ENCODE measurements at regions not wholly inside any gene's neighbourhood (a gene's known extent, or its start where the extent isn't known, plus 50 kb on each side); places are given as distances from the start of the nearest gene placed in this dataset.

- no peak for DNase-seq (ENCODE audit: low read depth in 2 of 2)
Observed at GRCh38 chr12:24414480-24414879, 465.0 kb upstream of the SOX5 start.

DNA sequence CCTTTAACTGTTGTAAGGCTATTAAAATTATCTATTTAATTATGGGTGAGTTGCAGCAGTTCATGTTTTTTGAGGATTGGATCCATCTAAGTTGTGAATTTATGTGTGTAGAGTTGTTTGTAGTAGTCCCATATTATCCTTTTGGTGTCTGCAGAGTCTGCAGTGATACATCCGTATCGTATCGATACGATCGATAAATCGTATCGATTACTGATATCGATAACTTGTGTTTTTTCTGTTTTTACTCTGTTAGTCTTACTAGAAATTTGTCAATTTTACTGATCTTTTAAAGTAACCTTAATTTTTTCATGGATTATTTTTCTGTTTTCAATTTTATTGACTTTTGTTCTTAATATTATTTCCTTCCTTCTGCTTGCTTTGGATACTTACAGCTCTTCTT is 462.5 kb upstream of the SOX5 start:
- no peak for DNase-seq (ENCODE audit: low read depth in 2 of 2)

DNA sequence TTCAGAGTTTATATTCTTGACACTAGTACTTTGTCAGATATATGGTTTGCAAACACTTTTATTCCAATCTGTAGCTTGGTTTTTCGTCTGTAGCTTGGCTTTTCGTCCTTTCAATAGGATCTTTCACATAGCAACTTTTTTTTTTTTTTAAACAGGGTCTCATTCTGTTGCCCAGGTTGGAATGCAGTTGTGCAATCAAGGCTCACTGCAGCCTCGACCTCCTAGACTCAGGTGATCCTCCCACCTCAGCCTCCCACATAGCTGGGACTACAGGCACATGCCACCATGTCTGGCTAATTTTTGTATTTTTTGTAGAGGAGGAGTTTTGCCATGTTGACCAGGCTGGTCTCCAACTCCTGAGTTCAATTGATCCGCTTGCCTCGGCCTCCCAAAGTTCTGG is 460.4 kb upstream of the SOX5 start:
- no peak for DNase-seq (ENCODE audit: low read depth in 2 of 2)

GRCh38 chr12:24408305-24408704 is 458.8 kb upstream of the SOX5 start:
- DNase-seq (ENCODE audit: low read depth in 2 of 2): no peak

DNA sequence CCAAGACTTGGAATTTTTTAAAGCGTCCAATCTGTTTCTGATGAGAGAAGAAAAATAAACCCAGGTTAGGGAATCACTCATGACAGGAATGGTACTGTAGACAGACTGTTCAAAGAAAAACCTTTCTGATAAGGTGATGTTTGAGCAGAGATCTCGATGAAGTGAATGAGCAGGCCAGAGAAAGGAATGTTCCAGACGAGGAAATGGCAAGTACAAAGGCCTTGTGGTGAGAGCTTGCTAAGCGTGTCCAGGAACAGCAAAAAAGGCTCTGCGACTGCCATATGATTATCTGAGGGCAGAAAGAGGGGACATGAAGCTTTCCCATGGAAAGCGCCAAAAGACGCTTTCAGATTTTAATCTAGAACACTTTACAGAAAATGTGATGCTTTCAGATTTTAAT is 458.4 kb upstream of the SOX5 start:
- DNase-seq (ENCODE audit: low read depth in 2 of 2): no peak

- no peak for DNase-seq (ENCODE audit: low read depth in 2 of 2)
Observed at GRCh38 chr12:24404086-24404815, 454.8 kb upstream of the SOX5 start.

- DNase-seq (ENCODE audit: low read depth in 2 of 2): no peak
Observed at GRCh38 chr12:24400533-24400932, 451.1 kb upstream of the SOX5 start.

- no peak for DNase-seq (ENCODE audit: low read depth in 2 of 2)
Observed at GRCh38 chr12:24398605-24399004, 449.1 kb upstream of the SOX5 start.

GRCh38 chr12:24396224-24396623 is 446.8 kb upstream of the SOX5 start:
- no peak for DNase-seq (ENCODE audit: low read depth in 2 of 2)

GRCh38 chr12:24394246-24394645 is 444.8 kb upstream of the SOX5 start:
- no peak for DNase-seq (ENCODE audit: low read depth in 2 of 2)

GRCh38 chr12:24393071-24393470 is 443.6 kb upstream of the SOX5 start:
- DNase-seq (ENCODE audit: low read depth in 2 of 2): no peak

DNA sequence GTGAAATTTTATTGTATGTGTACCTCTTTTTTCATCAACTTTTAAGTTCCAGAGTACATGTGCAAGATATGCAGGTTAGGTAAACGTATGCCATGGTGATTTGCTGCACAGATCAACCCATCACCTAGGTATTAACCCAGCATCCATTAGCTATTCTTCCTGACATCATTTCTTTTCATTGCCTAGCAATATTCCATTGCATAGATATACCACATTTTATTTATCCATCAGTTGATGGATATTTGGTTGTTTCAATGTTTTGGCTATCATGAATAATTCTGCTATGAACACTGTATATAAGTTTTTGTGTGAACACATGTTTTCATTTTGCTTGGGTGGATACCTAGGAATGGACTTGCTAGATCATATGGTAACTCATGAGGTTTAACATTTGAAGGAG is 439.9 kb upstream of the SOX5 start:
- DNase-seq (ENCODE audit: low read depth in 2 of 2): no peak

DNA sequence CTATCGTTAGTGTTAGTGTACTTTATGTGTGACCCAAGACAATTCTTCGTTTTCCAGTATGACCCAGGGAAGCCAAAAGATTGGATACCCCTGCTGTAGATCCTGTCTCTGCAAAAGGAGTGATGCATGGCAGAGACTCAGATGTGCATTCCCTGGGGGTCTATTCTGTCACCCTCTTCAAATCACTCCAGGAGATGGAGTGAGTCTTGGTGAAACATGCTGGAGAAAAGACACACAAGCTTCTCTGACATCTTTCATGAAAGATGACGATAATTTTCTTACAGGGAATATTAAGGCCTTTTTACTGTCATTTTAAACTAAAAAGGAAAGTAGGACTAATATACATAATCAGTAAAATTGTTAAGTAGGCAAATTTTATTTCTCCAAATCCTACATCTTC is 437.9 kb upstream of the SOX5 start:
- no peak for DNase-seq (ENCODE audit: low read depth in 2 of 2)

GRCh38 chr12:24386836-24387235 is 437.4 kb upstream of the SOX5 start:
- no peak for DNase-seq (ENCODE audit: low read depth in 2 of 2)

- no peak for DNase-seq (ENCODE audit: low read depth in 2 of 2)
Observed at GRCh38 chr12:24381790-24382189, 432.3 kb upstream of the SOX5 start.

- DNase-seq (ENCODE audit: low read depth in 2 of 2): no peak
Observed at GRCh38 chr12:24379861-24380521, 430.5 kb upstream of the SOX5 start.

GRCh38 chr12:24379433-24379832 is 430.0 kb upstream of the SOX5 start:
- DNase-seq (ENCODE audit: low read depth in 2 of 2): no peak

DNA sequence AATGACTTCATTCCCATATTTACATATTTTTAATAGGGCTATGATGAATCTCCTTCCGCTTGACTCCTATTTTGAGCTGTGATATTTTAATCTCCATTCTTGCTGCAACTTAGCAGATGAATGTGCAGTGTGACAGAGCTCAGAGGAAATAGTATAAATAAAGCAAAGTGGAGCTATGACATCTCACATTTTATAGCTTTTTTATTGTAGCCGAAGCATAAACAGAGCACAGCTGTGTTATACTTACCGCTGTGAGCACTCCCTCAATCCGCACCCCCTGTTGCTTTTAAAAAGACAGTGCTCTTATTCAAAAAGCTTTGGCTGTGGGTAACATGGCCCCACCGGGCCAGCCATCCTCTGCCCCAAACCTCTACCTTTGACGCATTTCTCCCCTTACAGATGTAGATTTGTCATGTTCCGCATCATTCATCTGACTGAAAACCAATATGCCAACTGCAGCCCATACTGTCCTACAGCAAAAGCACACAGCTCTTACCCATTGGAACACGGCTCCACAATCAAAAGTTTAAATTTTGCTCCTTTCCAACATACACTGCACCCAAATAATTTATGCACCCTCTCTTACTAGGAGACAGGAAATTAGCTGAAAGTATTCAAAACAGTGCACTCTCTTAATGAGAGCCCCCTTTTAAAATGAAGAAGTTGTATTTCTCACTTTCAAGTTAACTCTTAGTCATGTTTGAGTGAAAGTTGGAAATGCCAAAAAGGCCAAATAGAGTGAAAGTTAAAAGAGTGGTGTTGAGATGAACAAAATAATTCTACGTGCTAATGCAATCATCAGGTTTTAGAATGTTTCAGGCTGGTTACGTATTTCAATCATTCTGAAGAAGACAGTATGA is 429.3 kb upstream of the SOX5 start:
- no peak for DNase-seq (ENCODE audit: low read depth in 2 of 2)

DNA sequence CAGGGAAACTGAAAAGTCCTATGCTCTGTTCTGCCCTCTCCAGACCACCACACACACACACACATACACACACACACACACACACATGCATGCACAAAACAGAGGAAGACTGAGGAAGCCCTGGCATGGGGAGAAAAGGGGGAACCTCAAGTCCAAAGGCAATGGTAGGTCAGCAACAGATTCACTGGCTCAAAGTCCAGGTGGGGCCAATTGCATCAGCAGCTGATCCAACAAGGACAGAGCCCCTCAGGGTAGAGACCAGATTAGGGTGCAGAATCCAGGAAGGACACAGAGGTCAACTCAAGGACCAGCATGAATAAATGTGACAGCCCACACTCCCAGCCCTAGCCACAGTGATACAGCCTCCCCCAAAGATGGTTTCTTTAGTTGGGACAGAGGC is 425.0 kb upstream of the SOX5 start:
- no peak for DNase-seq (ENCODE audit: low read depth in 2 of 2)

- no peak for DNase-seq (ENCODE audit: low read depth in 2 of 2)
Observed at GRCh38 chr12:24373004-24373403, 423.5 kb upstream of the SOX5 start.

GRCh38 chr12:24366514-24366913 is 417.0 kb upstream of the SOX5 start:
- no peak for DNase-seq (ENCODE audit: low read depth in 2 of 2)

- DNase-seq (ENCODE audit: low read depth in 2 of 2): no peak
Observed at GRCh38 chr12:24364921-24365320, 415.5 kb upstream of the SOX5 start.

Data from stimulated activated CD4-positive, alpha-beta T cell treated with anti-CD3 and anti-CD28 coated beads, Interleukin-12 subunit alpha, Interleukin-12 subunit beta, amount 100 ng/mL, for 24 hours (primary cell).